ENCODE measurements at regions not wholly inside any gene's neighbourhood (a gene's known extent, or its start where the extent isn't known, plus 50 kb on each side); places are given as distances from the start of the nearest gene placed in this dataset.

GRCh38 chr1:177858332-177858821, 111.5 kb downstream of the SEC16B start:
- no peak for TF ChIP-seq REST (IDR thresholded peaks at IDR 0.05; ENCODE audit: low read depth)
- no peak for TF ChIP-seq ZBTB7A (IDR thresholded peaks at IDR 0.05; ENCODE audit: low read depth)
- no peak for TF ChIP-seq MAX (IDR thresholded peaks at IDR 0.05)
- TF ChIP-seq CEBPB (IDR thresholded peaks at IDR 0.05) = no peak
- TF ChIP-seq EP300 (IDR thresholded peaks at IDR 0.05; ENCODE audit: borderline replicate concordance) = no peak
